ENCODE measurements at regions not wholly inside any gene's neighbourhood (a gene's known extent, or its start where the extent isn't known, plus 50 kb on each side); places are given as distances from the start of the nearest gene placed in this dataset.

DNA sequence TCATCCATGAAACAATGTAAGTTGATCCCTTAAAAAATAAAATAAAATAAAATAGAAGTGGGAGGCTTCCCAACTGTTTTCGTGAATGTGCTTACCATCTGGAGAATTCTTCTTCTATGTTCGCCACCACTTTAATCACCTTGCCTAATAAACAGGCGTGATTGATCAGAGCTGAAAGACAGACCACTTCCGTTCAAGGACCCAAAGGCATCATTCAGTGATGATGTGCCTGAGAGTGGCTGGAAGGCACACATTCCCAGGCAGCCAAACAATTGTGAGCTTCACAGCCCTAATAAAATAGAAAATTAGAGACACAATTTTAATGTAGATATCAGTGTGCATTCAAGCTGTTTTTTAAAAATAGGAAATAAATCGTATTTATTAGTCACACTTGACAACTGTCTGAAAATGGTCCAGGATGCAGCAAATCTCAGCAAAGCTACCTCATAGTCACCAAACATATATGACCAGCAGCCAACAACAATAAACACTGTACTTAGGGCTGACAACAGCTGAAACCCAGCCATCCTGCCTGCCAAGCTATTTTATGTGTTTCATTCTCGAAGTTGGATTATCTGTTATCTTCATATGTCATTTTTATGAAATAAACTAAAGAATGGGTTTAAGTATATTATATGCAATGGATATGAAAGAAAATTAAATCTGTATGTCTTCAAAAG, 163.2 kb upstream of the FAM9B start:
- H3K9me3 Mint-ChIP-seq = no peaks in the 10 kb centered on the region
- H3K27me3 Mint-ChIP-seq = no peaks in the 10 kb centered on the region
- no peak overlapping the region for H3K4me3 Mint-ChIP-seq

DNA sequence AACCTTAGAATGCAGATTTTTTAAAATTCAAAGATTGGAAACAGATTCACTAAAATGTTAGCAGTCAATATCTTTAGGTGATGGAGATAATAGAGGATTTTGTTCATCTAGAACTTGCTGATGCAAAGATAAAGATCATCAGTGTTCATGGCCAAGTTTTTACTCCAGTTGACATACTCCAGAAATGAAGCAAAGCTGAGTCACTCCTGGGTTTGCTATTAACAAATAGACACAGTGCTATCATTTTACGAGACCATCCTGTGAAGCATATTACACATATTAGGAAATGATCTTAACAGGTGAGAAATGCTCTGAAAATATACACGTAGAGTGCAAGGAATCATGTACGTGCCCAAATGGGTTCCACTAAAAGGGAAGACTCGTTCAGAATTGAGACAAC, 170.6 kb upstream of the FAM9B start:
- H3K4me1 Mint-ChIP-seq (ENCODE audit: low read depth) = peaks cover 27% of the 10 kb centered on the region
- H3K9me3 Mint-ChIP-seq = no peaks in the 10 kb centered on the region
- no peaks in the 10 kb centered on the region for H3K36me3 Mint-ChIP-seq (ENCODE audit: low read depth)
- H3K27ac Mint-ChIP-seq = no peak overlapping the region
- no peak overlapping the region for H3K4me3 Mint-ChIP-seq
- peaks cover 3% of the 10 kb centered on the region for H3K27me3 Mint-ChIP-seq

More for the DNA sequence above, 163.2 kb upstream of the FAM9B start:
- no peaks in the 10 kb centered on the region for H3K36me3 Mint-ChIP-seq (ENCODE audit: low read depth)
- no peak overlapping the region for H3K27ac Mint-ChIP-seq
- peaks cover 3% of the 10 kb centered on the region for H3K4me1 Mint-ChIP-seq (ENCODE audit: low read depth)

DNA sequence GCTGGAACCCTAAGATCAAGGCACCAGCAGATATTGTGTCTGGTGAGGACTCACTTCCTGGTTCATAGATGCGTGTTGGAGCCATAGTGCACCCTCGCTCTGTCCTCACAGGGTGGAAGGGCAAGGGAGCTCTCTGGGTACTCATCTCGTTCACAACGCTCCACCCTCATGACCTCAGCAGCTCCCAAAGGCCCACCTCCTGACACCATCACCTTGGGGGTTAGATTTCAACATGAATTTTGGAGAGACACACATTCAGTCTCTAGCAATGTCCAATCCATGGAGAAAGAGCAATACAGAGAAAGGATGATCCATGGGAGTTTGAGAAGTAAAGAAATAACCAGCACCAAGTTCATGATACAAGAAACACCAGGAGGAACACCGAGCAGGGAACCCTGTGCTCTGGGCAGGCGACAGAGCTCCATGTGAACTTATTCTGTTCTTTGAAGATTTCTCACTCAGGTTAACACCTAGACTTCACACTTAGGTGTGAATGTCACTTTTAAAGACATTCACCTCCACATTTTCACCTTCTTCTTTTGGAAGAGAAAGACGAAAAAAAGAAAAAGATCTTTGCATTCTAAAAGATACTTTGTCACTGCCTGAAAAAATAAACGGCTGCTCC, 171.8 kb upstream of the FAM9B start:
- H3K4me3 Mint-ChIP-seq = no peak overlapping the region
- H3K9me3 Mint-ChIP-seq = no peaks in the 10 kb centered on the region
- H3K4me1 Mint-ChIP-seq (ENCODE audit: low read depth) = peaks cover 27% of the 10 kb centered on the region
- H3K27ac Mint-ChIP-seq = no peak overlapping the region
- no peaks in the 10 kb centered on the region for H3K36me3 Mint-ChIP-seq (ENCODE audit: low read depth)
- peaks cover 3% of the 10 kb centered on the region for H3K27me3 Mint-ChIP-seq

DNA sequence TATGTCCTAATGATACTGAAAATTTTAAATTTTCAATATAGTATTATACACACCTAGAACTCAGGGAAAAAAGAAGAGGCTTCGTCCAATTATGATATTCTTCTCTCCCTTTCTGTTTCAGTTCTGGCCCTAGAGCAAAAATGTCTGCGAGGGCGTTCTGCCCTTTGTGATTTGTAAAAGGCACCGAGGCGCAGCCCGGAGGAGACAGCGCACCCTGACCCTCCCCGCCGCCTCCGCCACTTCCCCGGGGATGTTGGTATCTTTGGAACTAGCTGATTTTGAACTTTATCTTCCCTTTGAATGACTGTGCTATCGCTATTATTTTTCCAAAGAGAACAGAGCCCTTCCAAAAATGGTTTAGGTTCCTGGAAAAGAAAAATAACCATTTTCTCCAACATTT, 173.2 kb upstream of the FAM9B start:
- Mint-ChIP-seq H3K9me3 (no peaks in the 10 kb centered on the region), H3K27me3 (peaks cover 3% of the 10 kb centered on the region), H3K4me3 (no peak overlapping the region), H3K27ac (no peak overlapping the region), H3K4me1 (ENCODE audit: low read depth) (peaks cover 27% of the 10 kb centered on the region), H3K36me3 (ENCODE audit: low read depth) (no peaks in the 10 kb centered on the region)

DNA sequence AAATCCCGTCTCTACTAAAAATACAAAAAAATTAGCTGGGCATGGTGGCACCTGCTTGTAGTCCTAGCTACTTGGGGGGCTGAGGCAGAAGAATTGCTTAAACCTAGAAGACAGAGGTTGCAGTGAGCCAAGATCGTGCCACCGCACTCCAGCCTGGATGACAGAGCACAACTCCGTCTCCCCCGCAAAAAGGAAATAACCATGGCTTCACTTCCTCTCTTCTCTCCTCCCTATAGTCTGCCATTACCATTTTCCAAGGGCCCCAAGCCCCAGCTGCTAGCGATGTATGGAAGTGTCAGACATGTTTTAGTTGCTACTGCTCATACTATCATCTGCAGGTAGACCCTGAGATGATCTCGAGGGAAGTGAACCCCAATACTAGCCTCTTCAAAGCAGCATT, 177.3 kb upstream of the FAM9B start:
- no peak overlapping the region for H3K27ac Mint-ChIP-seq
- no peak overlapping the region for H3K4me3 Mint-ChIP-seq
- H3K4me1 Mint-ChIP-seq (ENCODE audit: low read depth) = peaks cover 14% of the 10 kb centered on the region
- H3K9me3 Mint-ChIP-seq = no peaks in the 10 kb centered on the region
- H3K36me3 Mint-ChIP-seq (ENCODE audit: low read depth) = no peaks in the 10 kb centered on the region
- H3K27me3 Mint-ChIP-seq = no peaks in the 10 kb centered on the region

- no peak overlapping the region for H3K4me3 Mint-ChIP-seq
- no peaks in the 10 kb centered on the region for H3K36me3 Mint-ChIP-seq (ENCODE audit: low read depth)
- H3K27ac Mint-ChIP-seq = no peak overlapping the region
- no peaks in the 10 kb centered on the region for H3K9me3 Mint-ChIP-seq
- peaks cover 12% of the 10 kb centered on the region for H3K4me1 Mint-ChIP-seq (ENCODE audit: low read depth)
- no peaks in the 10 kb centered on the region for H3K27me3 Mint-ChIP-seq
These were observed 187.9 kb upstream of the FAM9B start for GRCh38 chrX:9221781-9222180.

DNA sequence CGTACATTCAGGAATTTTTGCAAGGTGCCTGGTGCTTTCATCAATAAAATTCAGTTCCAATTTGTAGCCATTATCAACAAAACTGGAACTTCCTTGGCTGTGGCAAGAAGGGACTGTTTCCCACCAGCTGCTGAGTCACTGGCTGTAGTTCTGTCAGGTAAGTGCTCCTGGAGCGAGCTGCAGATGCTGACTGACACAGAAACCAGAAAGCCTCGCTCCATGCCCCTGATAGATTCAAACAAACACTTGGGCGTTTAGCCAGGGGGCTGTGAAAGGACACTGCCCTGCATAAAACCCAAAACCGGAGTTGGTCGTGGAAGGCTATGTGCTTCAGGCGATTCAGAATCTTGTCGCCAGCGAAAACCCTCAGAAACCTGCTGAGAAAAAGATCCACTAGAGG, 188.4 kb upstream of the FAM9B start:
- Mint-ChIP-seq H3K9me3 (no peaks in the 10 kb centered on the region), H3K27me3 (no peaks in the 10 kb centered on the region), H3K4me3 (no peak overlapping the region), H3K27ac (no peak overlapping the region), H3K36me3 (ENCODE audit: low read depth) (no peaks in the 10 kb centered on the region), H3K4me1 (ENCODE audit: low read depth) (peaks cover 12% of the 10 kb centered on the region)

DNA sequence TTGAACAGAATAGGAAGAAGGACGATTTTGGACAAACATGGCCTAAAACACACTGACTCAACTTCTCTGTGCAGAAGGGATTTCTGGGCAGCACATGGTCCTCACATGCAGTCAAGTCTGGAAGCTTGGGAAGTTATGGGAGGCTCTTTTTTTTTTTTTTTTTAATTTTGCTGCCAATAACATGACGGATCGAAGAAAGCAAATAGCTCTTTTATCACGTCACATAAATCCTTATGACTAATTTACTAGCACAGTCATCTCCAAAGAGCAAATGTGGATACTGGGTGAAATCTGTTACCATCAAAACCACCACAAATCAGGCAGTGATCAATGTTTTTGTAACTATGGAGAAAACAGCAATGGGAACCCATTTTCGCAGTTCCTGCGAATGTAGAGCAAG, 193.3 kb upstream of the FAM9B start:
- Mint-ChIP-seq H3K9me3 (no peaks in the 10 kb centered on the region), H3K27me3 (no peaks in the 10 kb centered on the region), H3K27ac (no peak overlapping the region), H3K4me1 (ENCODE audit: low read depth) (peaks cover 5% of the 10 kb centered on the region), H3K36me3 (ENCODE audit: low read depth) (no peaks in the 10 kb centered on the region), H3K4me3 (no peak overlapping the region)

- Mint-ChIP-seq H3K36me3 (ENCODE audit: low read depth) (no peaks in the 10 kb centered on the region), H3K27me3 (peaks cover 5% of the 10 kb centered on the region), H3K27ac (no peak overlapping the region), H3K4me3 (no peak overlapping the region), H3K4me1 (ENCODE audit: low read depth) (no peaks in the 10 kb centered on the region), H3K9me3 (no peaks in the 10 kb centered on the region)
These were observed 197.6 kb upstream of the FAM9B start for GRCh38 chrX:9231491-9231890.

GRCh38 chrX:9233141-9233540, 199.2 kb upstream of the FAM9B start:
- Mint-ChIP-seq H3K27me3 (peaks cover 5% of the 10 kb centered on the region), H3K36me3 (ENCODE audit: low read depth) (no peaks in the 10 kb centered on the region), H3K4me3 (no peak overlapping the region), H3K4me1 (ENCODE audit: low read depth) (no peaks in the 10 kb centered on the region), H3K27ac (no peak overlapping the region), H3K9me3 (no peaks in the 10 kb centered on the region)

GRCh38 chrX:9234315-9234714, 200.4 kb upstream of the FAM9B start:
- Mint-ChIP-seq H3K36me3 (ENCODE audit: low read depth) (no peaks in the 10 kb centered on the region), H3K9me3 (no peaks in the 10 kb centered on the region), H3K4me1 (ENCODE audit: low read depth) (no peaks in the 10 kb centered on the region), H3K27me3 (peaks cover 5% of the 10 kb centered on the region), H3K4me3 (no peak overlapping the region), H3K27ac (no peak overlapping the region)

GRCh38 chrX:9235722-9236121, 201.8 kb upstream of the FAM9B start:
- H3K27ac Mint-ChIP-seq = no peak overlapping the region
- H3K27me3 Mint-ChIP-seq = peaks cover 5% of the 10 kb centered on the region
- no peaks in the 10 kb centered on the region for H3K4me1 Mint-ChIP-seq (ENCODE audit: low read depth)
- no peak overlapping the region for H3K4me3 Mint-ChIP-seq
- no peaks in the 10 kb centered on the region for H3K36me3 Mint-ChIP-seq (ENCODE audit: low read depth)
- H3K9me3 Mint-ChIP-seq = no peaks in the 10 kb centered on the region

GRCh38 chrX:9240956-9241355, 207.0 kb upstream of the FAM9B start:
- Mint-ChIP-seq H3K27me3 (no peaks in the 10 kb centered on the region), H3K9me3 (no peaks in the 10 kb centered on the region), H3K4me1 (ENCODE audit: low read depth) (no peaks in the 10 kb centered on the region), H3K4me3 (no peak overlapping the region), H3K27ac (no peak overlapping the region), H3K36me3 (ENCODE audit: low read depth) (no peaks in the 10 kb centered on the region)

- Mint-ChIP-seq H3K27ac (no peak overlapping the region), H3K27me3 (no peaks in the 10 kb centered on the region), H3K9me3 (no peaks in the 10 kb centered on the region), H3K4me3 (no peak overlapping the region), H3K4me1 (ENCODE audit: low read depth) (no peaks in the 10 kb centered on the region), H3K36me3 (ENCODE audit: low read depth) (no peaks in the 10 kb centered on the region)
These were observed 207.5 kb upstream of the FAM9B start for GRCh38 chrX:9241427-9241826.

DNA sequence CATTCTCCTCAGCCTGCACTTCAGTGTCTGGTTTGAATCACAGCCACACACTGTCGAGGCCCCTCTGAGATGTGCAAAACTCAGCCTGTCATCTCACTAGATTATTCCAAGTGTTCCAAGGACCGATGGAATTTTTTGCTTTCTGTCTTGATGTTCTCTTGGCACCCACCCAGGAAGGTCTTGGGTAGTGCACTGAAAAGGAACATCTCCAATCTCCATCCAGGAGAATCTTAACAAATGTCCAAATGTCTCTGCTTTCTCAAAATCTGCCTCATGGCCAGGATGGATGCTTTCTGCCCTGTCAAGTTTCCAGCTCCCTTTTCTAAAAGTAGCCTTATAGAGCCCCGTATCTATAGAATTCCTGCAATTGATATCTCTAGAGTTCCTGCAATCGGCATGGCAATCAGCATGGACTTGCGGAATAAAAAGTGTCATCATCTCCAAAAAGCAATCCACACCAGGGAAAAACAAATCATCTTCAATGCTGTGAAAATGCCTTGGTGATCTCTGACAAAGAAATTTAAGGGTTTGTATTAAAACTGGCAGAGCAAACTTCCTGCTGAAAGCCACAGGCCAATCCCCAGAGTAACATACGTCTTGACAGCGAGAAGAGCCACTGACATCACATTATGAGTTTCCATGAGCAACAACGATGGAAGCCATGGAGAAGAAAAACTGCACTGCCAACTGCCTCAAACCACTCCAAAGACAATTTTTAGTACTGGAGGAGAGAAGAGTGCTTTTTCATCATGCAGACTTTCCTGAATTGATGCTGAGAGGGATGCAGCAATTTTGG, 215.3 kb upstream of the FAM9B start:
- Mint-ChIP-seq H3K36me3 (ENCODE audit: low read depth) (no peaks in the 10 kb centered on the region), H3K4me3 (no peak overlapping the region), H3K9me3 (no peaks in the 10 kb centered on the region), H3K27me3 (no peaks in the 10 kb centered on the region), H3K4me1 (ENCODE audit: low read depth) (peaks cover 7% of the 10 kb centered on the region), H3K27ac (no peak overlapping the region)
